Muscle of arm (tissue), 1 donor: ENCODE measurements at regions not wholly inside any gene's neighbourhood (a gene's known extent, or its start where the extent isn't known, plus 50 kb on each side); places are given as distances from the start of the nearest gene placed in this dataset.
"Not testable (repeated sequence)": the region's sequence is repeated elsewhere in the genome, so short reads cannot be mapped to it uniquely, and the experiment has no call there.

ENCODE experiments used
- DNase-seq: peaks from one replicate; pipeline ENCODE4 v3.0.0-alpha.2; 2013

DNA sequence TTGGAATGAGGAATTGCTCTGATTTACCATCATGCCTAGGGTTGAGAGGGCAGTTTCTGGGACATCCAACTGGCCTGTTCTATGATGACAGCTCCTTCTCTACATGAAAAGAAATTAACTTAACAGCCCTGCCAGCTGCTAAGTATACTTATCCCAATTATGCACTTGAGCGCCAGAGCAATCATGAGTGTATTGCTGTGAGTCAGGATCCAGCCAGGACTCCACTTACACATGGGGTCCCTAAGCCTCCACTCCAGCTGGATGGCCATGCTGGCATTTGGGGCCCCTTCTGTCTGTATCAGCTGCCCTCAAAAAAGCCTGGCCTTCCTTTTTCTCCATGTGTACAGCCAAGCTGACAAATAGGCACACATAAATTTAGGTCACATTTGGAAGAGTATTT is 481.9 kb downstream of the TMX3 start:
- DNase-seq, result no peak

- DNase-seq, result no peak
Measured at GRCh38 chr18:68229351-68229750, 485.6 kb downstream of the TMX3 start.

GRCh38 chr18:68221111-68221724 is 493.7 kb downstream of the TMX3 start:
- no peak for DNase-seq

DNA sequence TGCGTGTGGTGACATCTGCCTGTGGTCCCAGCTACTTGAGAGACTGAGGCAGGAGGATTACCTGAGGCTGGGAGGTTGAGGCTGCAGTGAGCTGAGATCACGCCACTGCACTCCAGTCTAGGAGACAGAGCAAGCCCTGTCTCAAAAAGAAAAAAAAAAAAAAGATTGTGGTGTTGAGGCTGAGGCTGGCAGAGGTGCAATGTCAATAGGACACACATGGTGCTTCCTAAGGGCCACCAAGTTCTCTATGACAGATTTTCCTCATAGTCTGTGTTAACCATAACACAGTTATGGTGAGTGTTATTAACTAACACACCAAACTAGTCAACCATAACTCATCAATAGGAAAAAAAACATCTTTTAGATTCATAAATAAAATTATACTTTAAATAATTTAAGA is 494.4 kb downstream of the TMX3 start:
- no peak for DNase-seq

GRCh38 chr18:68219872-68220271 is 495.0 kb downstream of the TMX3 start:
- DNase-seq, result no peak

GRCh38 chr18:68219274-68219673 is 495.6 kb downstream of the TMX3 start:
- DNase-seq, result no peak

GRCh38 chr18:68215931-68216330 is 499.0 kb downstream of the TMX3 start:
- no peak for DNase-seq

DNA sequence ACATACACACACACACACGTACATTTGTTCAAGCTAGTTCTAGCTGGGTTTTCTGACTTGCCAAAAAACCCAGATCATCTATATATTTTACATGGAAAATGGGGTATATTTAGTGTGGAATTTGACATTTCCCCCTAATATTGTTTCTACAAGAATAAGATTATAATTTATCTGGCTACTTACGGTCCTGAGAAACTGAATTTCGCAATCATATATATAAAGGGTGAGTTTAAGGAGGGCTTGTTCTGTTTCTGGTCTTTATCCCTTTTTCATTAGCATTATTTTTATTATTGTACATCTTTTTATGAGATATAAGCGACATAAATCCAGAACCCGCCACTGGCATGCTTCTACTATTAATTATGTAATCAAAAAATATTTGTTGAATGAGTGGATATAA is 528.9 kb downstream of the TMX3 start:
- no peak for DNase-seq

GRCh38 chr18:68181956-68182355 is 533.0 kb downstream of the TMX3 start:
- DNase-seq, result no peak

GRCh38 chr18:68179811-68180210 is 535.1 kb downstream of the TMX3 start:
- DNase-seq, result no peak

DNA sequence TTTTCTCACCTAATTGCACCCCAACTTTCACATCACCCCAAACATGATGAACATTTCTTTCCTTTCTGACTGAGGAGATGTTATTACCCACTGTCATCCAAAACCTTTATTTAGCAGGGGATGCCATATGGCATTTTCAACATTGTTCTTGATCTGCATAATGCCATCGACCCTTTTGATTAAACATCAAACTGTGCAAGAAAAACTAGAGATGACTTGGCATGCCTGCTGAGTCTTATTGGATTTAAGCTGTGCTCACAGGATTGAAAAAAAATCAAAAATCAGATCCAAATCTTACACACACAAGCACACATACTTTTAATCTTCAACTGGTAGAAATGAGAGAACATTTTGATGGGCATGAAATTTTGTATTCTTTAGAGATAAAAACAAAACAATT is 536.0 kb downstream of the TMX3 start:
- no peak for DNase-seq

DNA sequence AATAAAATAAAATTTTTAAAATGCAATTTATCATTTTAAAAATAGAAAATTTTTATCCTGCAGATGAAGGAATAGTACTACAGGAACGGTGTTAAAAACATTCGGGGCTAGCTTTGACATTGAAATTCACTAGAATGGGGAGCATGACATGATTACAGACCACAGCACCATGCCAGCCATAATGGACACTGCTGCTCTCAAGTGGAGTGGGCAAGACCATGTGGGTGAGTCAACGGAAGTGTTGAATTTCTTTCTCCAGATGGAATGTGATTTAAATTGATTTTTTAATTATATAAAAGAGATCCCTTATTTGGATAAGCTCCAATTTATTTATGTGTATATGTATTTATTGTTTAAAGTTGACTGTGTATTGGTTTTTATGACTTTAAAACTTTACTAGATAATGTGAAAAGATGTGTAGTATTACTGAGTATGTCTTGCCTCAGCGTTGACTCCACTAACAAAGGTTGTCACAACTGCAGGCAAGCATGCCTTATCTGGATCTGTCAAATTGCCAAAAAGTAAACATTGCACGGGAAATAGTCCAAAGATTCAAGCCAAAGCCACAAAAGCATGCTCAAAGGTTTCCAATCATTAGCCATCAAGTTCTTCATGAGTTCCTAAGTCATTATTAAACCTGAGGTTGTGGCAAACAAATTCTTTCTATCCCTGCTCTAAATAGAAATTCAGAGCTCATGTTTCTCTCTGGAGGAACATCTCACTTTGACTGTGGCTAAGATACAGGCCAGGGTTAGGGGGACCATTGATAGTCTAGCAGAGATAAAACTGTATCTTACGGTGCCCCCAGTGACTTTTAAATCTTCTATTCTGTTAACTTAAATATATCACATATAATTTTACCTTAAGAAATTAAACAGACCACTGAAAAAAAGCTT is 536.9 kb downstream of the TMX3 start:
- DNase-seq, result no peak

DNA sequence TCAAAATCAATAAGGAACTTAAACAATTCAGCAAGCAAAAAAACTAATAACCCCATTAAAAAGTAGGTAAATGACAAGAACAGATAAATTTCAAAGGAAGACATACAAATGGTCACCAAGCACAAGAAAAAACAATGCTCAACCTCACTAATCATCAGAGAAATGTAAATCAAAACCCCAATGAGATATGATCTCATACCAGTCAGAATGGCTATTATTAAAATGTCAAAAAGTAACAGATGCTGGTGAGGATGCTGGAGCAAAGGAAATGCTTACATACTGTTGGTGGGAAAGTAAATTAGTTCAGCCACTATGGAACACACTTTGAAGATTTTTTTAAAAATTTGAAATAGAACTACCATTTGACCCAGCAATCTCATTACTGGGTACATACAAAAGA is 538.0 kb downstream of the TMX3 start:
- no peak for DNase-seq

DNA sequence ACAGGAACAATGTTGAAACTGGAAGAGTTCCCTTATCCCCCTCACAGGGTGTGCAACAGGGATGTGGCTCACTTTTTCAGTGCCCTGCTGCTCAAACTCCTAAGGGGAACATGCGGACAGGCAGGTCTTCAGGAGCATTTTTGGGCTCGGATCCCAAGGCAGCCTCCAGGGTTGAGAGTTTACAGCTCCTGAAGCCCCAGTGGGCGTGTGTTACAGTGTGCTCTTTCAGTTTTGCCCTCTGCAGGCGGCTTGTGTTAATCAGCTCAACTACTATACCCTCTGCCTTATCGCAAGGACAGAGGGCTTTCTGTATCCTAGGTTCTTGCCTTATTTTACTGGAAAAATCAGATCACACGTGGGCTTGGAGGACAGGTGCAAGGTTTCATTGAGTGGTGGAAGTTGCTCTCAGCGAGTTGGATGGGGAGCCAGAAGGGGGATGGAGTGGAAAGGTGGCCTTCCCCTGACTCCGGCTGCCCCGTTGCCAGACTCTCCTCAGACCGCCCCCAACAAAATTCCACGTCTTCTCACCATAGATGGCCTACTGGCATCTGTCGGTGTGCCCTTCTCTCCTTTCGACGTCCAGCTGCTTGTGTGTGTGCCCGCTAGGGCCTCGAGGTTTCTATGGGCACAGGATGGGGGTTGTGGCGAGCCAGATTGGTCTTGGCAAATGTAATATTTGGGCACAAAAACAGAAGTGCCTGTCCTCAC is 541.9 kb downstream of the TMX3 start:
- no peak for DNase-seq

DNA sequence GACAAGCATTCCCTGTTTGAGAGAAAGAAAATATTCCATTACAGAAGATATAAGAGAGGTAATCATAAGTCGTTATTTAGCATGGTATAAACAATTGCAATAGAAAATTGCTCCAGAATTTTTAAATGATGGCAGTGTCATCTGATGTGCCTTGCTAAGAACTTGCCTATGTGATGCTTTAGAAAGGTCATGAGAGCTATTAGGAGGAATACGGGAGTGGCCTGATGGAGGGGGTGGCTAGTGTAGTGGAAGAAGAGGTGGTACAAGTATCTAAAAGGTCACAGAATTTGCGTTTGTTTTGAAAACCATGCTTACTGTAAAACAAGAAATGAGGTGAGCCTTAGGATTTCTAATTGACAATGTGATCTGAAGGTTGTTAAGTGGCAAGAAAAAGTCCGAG is 550.0 kb downstream of the TMX3 start:
- DNase-seq, result no peak

GRCh38 chr18:68153821-68154220 is 561.1 kb downstream of the TMX3 start:
- DNase-seq, result not testable (repeated sequence)

GRCh38 chr18:68152770-68153169 is 562.1 kb downstream of the TMX3 start:
- DNase-seq, result no peak

- DNase-seq, result no peak
Measured at GRCh38 chr18:68150961-68151360, 563.9 kb downstream of the TMX3 start.

GRCh38 chr18:68148863-68149262 is 566.0 kb downstream of the TMX3 start:
- no peak for DNase-seq

GRCh38 chr18:68147728-68148127 is 567.2 kb downstream of the TMX3 start:
- no peak for DNase-seq

GRCh38 chr18:68121826-68122225 is 593.1 kb downstream of the TMX3 start:
- DNase-seq, result no peak

DNA sequence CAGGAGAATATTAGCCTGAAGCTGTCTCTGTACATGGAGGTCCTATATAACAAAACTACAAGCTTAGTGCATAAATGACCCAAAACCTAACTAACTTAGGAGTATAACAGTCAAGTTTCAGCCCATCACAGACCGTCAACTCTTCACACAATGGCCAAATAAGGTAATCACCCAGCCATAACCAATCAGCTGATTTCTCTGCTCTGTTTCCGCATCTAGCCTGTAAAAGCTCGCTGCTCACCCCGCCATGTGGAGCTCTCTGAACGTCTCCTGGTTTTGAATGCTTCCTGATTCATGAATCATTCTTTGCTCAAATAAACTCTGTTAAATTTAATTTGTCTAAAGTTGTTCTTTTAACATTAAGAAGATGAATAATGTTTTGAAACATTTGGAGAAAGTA is 593.6 kb downstream of the TMX3 start:
- no peak for DNase-seq

GRCh38 chr18:68114989-68115388 is 598.5 kb upstream of the DSEL start:
- no peak for DNase-seq
